GM19238 (cell line): ENCODE measurements at regions not wholly inside any gene's neighbourhood (a gene's known extent, or its start where the extent isn't known, plus 50 kb on each side); places are given as distances from the start of the nearest gene placed in this dataset.
A peak's percentile ranks its signal among the peaks of the same experiment; 100 is the strongest.

Experiments
- DNase-seq: peaks from one replicate; pipeline ENCODE4 v3.0.0; 2011; ENCODE audit warnings: low spot score; ENCODE audit not compliant: insufficient read length

GRCh38 chr15:70210076-70210475 is 112.4 kb upstream of the TLE3 start:
- no peak for DNase-seq

GRCh38 chr15:70209499-70209898 is 111.8 kb upstream of the TLE3 start:
- no peak for DNase-seq

GRCh38 chr15:70208332-70208731 is 110.6 kb upstream of the TLE3 start:
- no peak for DNase-seq

- DNase-seq: no peak
Observed at GRCh38 chr15:70206668-70207067, 109.0 kb upstream of the TLE3 start.

DNA sequence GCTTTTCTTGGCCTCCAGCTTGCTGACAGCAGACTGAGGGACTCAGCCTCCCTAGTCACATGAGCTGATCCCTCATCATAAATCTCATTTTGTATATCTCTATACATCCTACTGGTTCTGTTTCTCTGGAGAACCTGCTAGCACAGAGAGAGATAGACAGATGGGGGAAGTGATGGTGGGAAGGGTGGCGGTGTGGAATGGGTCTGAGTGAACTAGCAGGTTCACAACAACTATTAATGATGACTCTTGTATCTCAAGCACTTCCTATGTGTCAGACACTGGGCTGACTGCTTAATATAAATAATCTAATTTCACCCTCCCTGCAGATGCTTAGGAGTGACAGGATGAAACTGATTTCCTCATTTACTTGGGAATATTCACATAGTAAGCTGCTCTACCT is 106.9 kb upstream of the TLE3 start:
- no peak for DNase-seq

DNA sequence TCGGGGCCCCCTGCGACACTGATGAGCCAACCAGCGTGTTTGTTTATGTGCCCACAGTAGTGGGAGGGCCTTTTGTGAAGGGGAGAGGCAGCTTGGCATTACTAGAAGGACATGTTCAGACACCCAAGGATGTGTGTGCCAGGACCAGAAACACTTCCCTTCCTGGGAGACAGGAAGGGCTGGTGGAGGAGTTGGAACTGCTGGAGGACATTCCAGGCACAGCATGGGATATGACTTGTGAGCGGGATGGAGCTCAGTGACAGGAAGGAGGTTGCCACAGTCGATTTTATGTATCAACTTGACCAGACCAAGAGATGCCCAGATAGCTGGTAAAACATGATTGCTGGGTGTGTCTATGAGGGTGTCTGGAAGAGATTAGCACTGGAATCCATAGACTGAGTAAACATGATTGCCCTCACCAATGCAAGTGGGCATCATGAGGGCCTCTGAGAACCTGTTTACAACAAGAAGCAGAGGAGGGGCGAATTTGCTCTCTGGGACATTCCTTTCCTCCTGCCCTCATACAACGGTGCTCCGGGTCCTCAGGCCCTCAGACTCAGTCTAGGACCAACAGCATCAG is 106.4 kb upstream of the TLE3 start:
- DNase-seq: no peak

DNA sequence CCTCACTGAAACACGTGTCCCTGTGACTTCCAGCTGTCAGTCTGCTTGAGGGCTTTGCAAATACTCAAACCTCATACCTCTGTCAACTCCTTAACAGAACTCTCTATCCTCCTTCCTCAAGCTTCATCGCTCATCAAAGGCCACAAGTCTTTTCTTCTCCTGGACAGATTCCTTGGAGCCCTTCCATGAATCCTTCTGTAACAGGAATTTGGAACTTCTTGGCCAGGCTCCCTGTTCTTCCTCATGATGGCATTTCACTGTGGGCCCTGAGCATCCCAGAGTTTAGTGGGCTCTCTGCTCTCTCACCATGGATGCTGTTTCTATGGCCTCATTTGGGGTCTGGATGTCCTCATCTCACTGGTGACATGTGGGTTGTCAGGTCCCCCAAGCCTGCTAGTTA is 105.0 kb upstream of the TLE3 start:
- no peak for DNase-seq

GRCh38 chr15:70201425-70201775 is 103.7 kb upstream of the TLE3 start:
- no peak for DNase-seq

DNA sequence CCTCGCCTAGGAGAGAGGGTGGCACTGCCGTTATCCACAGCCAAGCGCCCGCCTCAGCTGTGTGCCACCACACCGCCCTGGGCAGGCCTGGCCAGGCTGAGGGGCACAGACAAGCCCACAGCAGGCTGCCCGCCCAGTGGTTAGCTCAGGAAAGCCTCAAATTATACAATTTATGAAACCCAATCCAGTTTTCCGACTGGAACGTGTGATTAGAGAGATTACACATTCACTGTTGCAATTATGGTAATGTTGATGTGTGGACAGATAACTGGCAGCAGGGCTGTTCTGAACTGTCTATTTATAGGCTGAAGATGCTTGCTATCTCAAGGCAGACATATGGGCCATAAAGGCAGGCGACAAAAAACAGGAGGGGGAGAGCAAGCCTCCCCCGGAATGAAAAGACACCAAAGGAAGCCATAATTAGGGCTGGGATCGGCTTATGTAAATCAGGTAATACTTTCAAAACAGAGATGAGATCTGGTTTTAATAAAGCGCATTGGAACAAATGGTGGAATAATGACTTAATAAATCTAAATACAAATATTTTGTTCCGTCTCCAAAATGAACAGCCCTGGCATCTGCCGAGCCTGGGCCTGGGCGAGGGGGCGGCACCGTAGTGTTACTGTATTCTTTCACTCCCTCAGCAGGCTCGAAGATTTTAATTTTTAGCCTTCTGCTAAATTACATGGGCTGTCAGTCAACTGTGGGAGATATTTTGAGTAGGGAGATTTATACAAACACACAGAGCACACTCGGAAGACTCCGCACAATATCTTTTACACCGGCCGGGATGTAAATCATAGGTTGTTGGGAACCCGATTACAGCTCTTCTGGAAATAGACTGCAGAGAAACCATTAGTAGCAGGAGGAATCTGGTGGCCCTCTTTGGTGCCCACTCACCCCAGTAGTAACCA is 103.1 kb upstream of the TLE3 start:
- no peak for DNase-seq

- no peak for DNase-seq
Observed at GRCh38 chr15:70199540-70200410, 102.1 kb upstream of the TLE3 start.

DNA sequence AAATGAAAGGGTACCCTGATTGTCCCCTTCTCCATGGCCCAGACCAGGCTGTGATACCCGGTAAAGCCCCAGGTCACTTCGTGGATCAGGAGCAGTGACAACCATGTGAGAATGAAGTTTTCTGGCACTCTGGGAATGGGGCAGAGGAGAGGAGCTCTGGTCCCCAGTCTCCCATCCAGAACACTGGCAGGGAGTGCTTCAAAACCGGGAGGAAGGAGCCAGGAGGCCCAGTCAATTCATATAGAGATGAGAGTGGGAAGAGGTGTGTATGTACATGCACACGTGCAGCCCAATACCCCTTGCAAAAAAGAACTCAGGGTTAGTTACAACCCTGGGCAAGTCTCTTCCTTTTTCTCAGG is 101.4 kb upstream of the TLE3 start:
- no peak for DNase-seq

DNA sequence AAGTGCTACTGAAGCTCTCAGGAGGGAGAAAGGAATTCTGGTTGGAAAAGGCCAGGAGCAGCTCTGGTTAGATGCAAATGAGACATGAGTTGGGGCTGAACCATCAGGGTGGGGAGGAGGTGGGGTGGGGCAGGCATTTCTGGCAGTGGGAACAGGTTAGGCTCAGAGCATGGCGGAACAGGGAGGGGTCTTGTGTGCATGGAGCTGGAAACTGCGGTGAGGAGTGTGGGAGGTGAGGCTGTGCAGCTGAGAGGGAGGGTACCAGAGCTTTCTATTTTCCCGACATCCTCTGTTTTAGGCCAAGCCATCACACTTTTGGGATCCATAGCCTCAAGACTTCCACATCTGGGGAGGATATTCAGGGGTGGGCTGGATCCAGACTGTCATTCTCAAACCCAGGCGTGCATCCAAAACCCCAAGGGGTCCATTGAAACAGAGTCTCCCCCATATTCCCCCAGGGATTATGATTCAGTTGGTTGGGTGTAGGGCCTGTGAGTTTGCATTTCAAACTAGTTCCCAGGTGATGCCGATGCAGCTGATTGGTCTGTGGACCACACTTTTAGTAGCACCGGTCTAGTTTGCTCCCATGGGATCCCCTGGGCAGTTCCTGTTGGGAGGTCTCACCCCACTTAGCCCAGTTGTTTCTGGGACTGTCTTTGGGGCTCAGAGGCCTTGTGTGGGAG is 100.9 kb upstream of the TLE3 start:
- no peak for DNase-seq

DNA sequence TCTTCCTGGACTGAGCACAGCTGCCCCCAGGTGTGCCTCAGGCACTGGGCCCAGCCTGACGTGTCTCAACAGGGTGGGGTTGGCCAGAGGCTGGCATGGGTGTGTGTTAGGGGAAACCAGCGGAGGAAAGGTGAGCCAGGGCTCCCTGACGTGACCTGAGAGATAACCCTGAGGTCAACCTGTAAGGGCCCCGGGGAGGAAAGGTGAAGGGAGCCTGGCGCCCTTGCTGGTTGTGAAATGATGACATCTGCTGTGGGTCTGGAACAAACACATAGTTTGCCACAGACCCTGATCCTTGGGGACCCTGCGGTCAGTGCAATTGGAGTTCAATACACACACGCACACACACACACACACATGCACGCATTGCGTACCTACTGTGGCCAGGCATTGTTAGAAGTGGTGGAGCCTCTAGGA is 100.2 kb upstream of the TLE3 start:
- no peak for DNase-seq

GRCh38 chr15:70197318-70197944 is 99.7 kb upstream of the TLE3 start:
- DNase-seq: no peak

- DNase-seq: peak; percentile 63
Observed at GRCh38 chr15:70196372-70197316, 98.9 kb upstream of the TLE3 start.

GRCh38 chr15:70195587-70196305 is 98.0 kb upstream of the TLE3 start:
- no peak for DNase-seq

DNA sequence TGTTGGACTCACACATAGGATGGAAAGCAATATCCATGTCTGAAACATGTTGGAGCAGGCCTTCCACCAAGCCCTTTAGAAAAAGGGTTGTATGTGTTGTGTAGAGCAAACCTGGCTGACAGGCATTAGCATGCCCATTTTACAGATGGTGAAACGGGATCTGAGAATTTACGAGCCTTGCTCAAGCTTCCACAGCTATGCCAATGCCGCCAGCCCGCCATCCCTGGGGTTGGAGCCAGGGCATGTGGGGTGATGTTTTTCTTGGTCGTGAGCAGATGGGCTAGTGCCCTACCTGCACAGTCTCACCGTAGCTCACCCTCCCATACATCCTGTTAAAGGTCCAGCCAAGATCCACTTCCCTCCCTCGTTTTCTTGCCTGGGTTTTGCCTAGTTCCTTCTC is 97.5 kb upstream of the TLE3 start:
- no peak for DNase-seq

DNA sequence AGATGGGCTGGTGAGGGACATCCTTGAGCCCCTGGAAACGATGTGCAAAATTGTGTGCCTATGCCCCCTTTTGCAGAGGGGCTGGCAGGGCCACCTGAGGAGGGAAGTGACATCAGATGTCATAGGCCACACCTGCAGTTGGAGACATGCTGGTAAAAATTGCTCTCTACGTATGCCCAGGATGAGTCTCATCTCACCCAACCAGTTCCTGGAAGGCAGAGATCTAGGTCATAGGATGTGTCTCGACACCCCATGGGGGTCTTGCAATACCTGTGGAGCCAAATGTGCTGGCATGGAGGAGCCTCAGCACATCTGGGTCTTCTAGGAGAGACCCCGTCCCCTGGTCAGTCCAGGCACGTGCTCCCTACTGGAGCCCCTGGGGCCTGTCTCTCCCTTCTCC is 96.5 kb upstream of the TLE3 start:
- no peak for DNase-seq

DNA sequence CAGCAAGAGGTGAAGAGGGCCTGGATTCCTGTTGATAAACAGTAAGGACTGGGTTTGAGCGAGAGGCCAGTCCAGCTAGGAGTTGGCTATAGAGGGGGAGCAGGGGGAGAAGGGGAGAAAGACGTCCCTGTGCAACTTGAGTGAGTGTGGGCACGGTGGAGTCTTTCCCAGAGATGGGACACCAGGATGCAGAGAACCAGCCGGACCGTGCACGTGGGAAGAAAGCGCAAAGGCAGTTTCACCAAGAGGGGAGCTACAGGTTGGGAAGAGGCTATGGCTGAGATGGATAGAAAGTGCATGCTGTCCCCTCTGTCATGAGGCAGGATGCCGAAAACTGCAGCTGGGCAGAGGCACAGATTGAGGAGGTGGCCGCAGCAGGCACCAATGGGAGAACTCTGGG is 96.0 kb upstream of the TLE3 start:
- DNase-seq: no peak
